Gastrocnemius medialis (tissue), 4 donors: ENCODE measurements at regions not wholly inside any gene's neighbourhood (a gene's known extent, or its start where the extent isn't known, plus 50 kb on each side); places are given as distances from the start of the nearest gene placed in this dataset.

ENCODE experiments used
- ATAC-seq, 2 donors: fragments of 150-250 bp; one replicate each; pipeline ENCODE4 v1.9.1; 2016
- DNase-seq, 2 donors: peaks; one replicate each; pipeline ENCODE4 v3.0.0-alpha.2; 2019
- H3K27ac ChIP-seq, 4 donors: fragments of 200-600 bp; sonication (generic); 1 replicate in 1 of 4; 2 replicates in 3 of 4; pipeline ENCODE4 v1.5.1; 2016 to 2018; ENCODE audit warnings: mild to moderate bottlenecking in 2 of 4, moderate library complexity in 1 of 4
- H3K27me3 ChIP-seq, 3 donors: fragments of 200-600 bp; sonication (generic) in 2 of 3; 1 replicate in 1 of 3; 2 replicates in 2 of 3; pipeline versions ENCODE4 v1.5.1 to v1.6.0; 2016 to 2019; ENCODE audit warnings: mild to moderate bottlenecking in 1 of 3, moderate library complexity in 1 of 3
- H3K36me3 ChIP-seq, 2 donors: fragments of 200-600 bp; sonication (generic) in 1 of 2; one replicate each; pipeline ENCODE4 v1.5.1; 2017 to 2018
- H3K4me1 ChIP-seq, 2 donors: fragments of 200-600 bp; sonication (generic) in 1 of 2; one replicate each; pipeline ENCODE4 v1.5.1; 2016 to 2017; ENCODE audit warnings: mild to moderate bottlenecking in 2 of 2
- H3K4me3 ChIP-seq, 4 donors: fragments of 200-600 bp; sonication (generic) in 3 of 4; 1 replicate in 1 of 4; 2 replicates in 3 of 4; pipeline ENCODE4 v1.5.1; 2016 to 2019; ENCODE audit warnings: mild to moderate bottlenecking in 2 of 4
- H3K9me3 ChIP-seq, 3 donors: fragments of 200-600 bp; sonication (generic) in 2 of 3; 1 replicate in 1 of 3; 2 replicates in 2 of 3; pipeline ENCODE4 v1.5.1; 2016 to 2019
- CTCF ChIP-seq, 5 experiments: fragments of 450-650 bp in 3 of 5; fragments of 200-600 bp in 2 of 5; sonication (generic) in 2 of 5; IDR thresholded peaks in 4 of 5; conservative IDR thresholded peaks in 1 of 5; 1 replicate in 4 of 5; 2 replicates in 1 of 5; pipeline ENCODE4 v1.5.1; 2016 to 2019; ENCODE audit warnings: antibody characterized with exemption in 5 of 5, mild to moderate bottlenecking in 3 of 5, moderate library complexity in 3 of 5
- POLR2A ChIP-seq, 2 donors: fragments of 450-650 bp; IDR thresholded peaks; one replicate each; pipeline ENCODE4 v1.6.1; 2017; ENCODE audit warnings: antibody characterized with exemption in 2 of 2, mild to moderate bottlenecking in 2 of 2, moderate library complexity in 2 of 2
- in situ Hi-C, 4 donors: fragments of 200-750 bp; cut with MboI; loops; one replicate each; pipeline versions ENCODE4 v1.15.0 to v1.8.0; 2017; ENCODE audit warnings: low sequenced_read_pairs in 4 of 4
- intact Hi-C: fragments of 100-400 bp; cut with DNase I; formaldehyde crosslinking; loops from one replicate; pipeline ENCODE4 v1.15.1; 2023; ENCODE audit warnings: low total_unique reads

GRCh38 chr3:64300790-64301423 is 75.6 kb upstream of the PRICKLE2 start:
- Histone ChIP-seq H3K27me3 (no peaks in the 10 kb centered on the region), H3K9me3 (no peaks in the 10 kb centered on the region), H3K27ac (no peak overlapping the region), H3K4me3 (no peak overlapping the region), H3K4me1 (no peaks in the 10 kb centered on the region), H3K36me3 (no peaks in the 10 kb centered on the region)
- in situ Hi-C loops (no loop called here), intact Hi-C loops (no loop called here)
- ATAC-seq (peak in 1 of 2 donors; percentile 50), DNase-seq (no peak)
- TF ChIP-seq POLR2A (IDR thresholded peaks at IDR 0.05), result no peak
- no peak for TF ChIP-seq CTCF (IDR thresholded peaks at IDR 0.05 in 4 of 5, conservative IDR thresholded peaks at IDR 0.05 in 1 of 5)

GRCh38 chr3:64299206-64299605 is 73.9 kb upstream of the PRICKLE2 start:
- Histone ChIP-seq H3K9me3 (no peaks in the 10 kb centered on the region), H3K36me3 (no peaks in the 10 kb centered on the region), H3K27ac (no peak overlapping the region), H3K4me3 (no peak overlapping the region), H3K4me1 (no peaks in the 10 kb centered on the region), H3K27me3 (no peaks in the 10 kb centered on the region)
- DNase-seq, result no peak
- in situ Hi-C loops (no loop called here), intact Hi-C loops (no loop called here)
- TF ChIP-seq POLR2A (IDR thresholded peaks at IDR 0.05) (no peak), CTCF (IDR thresholded peaks at IDR 0.05 in 4 of 5, conservative IDR thresholded peaks at IDR 0.05 in 1 of 5) (no peak)
- ATAC-seq, result no peak

GRCh38 chr3:64297563-64297962 is 72.3 kb upstream of the PRICKLE2 start:
- Histone ChIP-seq H3K9me3 (no peaks in the 10 kb centered on the region), H3K27ac (no peak overlapping the region), H3K36me3 (no peaks in the 10 kb centered on the region), H3K27me3 (no peaks in the 10 kb centered on the region), H3K4me1 (no peaks in the 10 kb centered on the region), H3K4me3 (no peak overlapping the region)
- in situ Hi-C loops, result no loop called here
- ATAC-seq, result no peak
- no peak for DNase-seq
- intact Hi-C loops, result no loop called here
- no peak for TF ChIP-seq POLR2A (IDR thresholded peaks at IDR 0.05)
- no peak for TF ChIP-seq CTCF (IDR thresholded peaks at IDR 0.05 in 4 of 5, conservative IDR thresholded peaks at IDR 0.05 in 1 of 5)

GRCh38 chr3:64295594-64295993 is 70.3 kb upstream of the PRICKLE2 start:
- Histone ChIP-seq H3K9me3 (no peaks in the 10 kb centered on the region), H3K4me1 (no peaks in the 10 kb centered on the region), H3K36me3 (no peaks in the 10 kb centered on the region), H3K27ac (no peak overlapping the region), H3K27me3 (no peaks in the 10 kb centered on the region), H3K4me3 (no peak overlapping the region)
- in situ Hi-C loops (no loop called here), intact Hi-C loops (no loop called here)
- ATAC-seq (peak in 1 of 2 donors; percentile 37), DNase-seq (peak in 1 of 2 donors; percentile 27)
- no peak for TF ChIP-seq POLR2A (IDR thresholded peaks at IDR 0.05)
- TF ChIP-seq CTCF (IDR thresholded peaks at IDR 0.05 in 4 of 5, conservative IDR thresholded peaks at IDR 0.05 in 1 of 5), result no peak

GRCh38 chr3:64294771-64295170 is 69.5 kb upstream of the PRICKLE2 start:
- Histone ChIP-seq H3K9me3 (no peaks in the 10 kb centered on the region), H3K4me3 (no peak overlapping the region), H3K4me1 (no peaks in the 10 kb centered on the region), H3K27me3 (no peaks in the 10 kb centered on the region), H3K36me3 (no peaks in the 10 kb centered on the region), H3K27ac (no peak overlapping the region)
- intact Hi-C loops (no loop called here), in situ Hi-C loops (no loop called here)
- ATAC-seq (no peak), DNase-seq (no peak)
- no peak for TF ChIP-seq POLR2A (IDR thresholded peaks at IDR 0.05)
- no peak for TF ChIP-seq CTCF (IDR thresholded peaks at IDR 0.05 in 4 of 5, conservative IDR thresholded peaks at IDR 0.05 in 1 of 5)
